ENCODE measurements at regions not wholly inside any gene's neighbourhood (a gene's known extent, or its start where the extent isn't known, plus 50 kb on each side); places are given as distances from the start of the nearest gene placed in this dataset.

GRCh38 chr2:212659441-212659840, 120.8 kb upstream of the ERBB4 start:
- TF ChIP-seq CTCF (IDR thresholded peaks at IDR 0.05; ENCODE audit: low read length) (no peak), EZH2 (IDR thresholded peaks at IDR 0.05; ENCODE audit: borderline replicate concordance, low read length) (no peak)
